Erythroblast (primary cell): ENCODE measurements at regions not wholly inside any gene's neighbourhood (a gene's known extent, or its start where the extent isn't known, plus 50 kb on each side); places are given as distances from the start of the nearest gene placed in this dataset.

Source experiments
- GATA1 ChIP-seq: IDR thresholded peaks from 2 replicates; pipeline ENCODE4 v1.6.1; 2011; ENCODE audit warnings: low read depth, mild to moderate bottlenecking, control low read depth, low read length, moderate library complexity
- POLR2A ChIP-seq: IDR thresholded peaks from 2 replicates; pipeline ENCODE4 v1.6.1; 2011; ENCODE audit warnings: mild to moderate bottlenecking, low read length

- TF ChIP-seq POLR2A (no peak), GATA1 (no peak)
Observed at GRCh38 chr2:176848844-176849243, 363.8 kb upstream of the HNRNPA3 start.
